ENCODE measurements at regions not wholly inside any gene's neighbourhood (a gene's known extent, or its start where the extent isn't known, plus 50 kb on each side); places are given as distances from the start of the nearest gene placed in this dataset.

GRCh38 chr13:86741762-86742285, 929.3 kb upstream of the SLITRK5 start:
- TF ChIP-seq, protein P1, sequence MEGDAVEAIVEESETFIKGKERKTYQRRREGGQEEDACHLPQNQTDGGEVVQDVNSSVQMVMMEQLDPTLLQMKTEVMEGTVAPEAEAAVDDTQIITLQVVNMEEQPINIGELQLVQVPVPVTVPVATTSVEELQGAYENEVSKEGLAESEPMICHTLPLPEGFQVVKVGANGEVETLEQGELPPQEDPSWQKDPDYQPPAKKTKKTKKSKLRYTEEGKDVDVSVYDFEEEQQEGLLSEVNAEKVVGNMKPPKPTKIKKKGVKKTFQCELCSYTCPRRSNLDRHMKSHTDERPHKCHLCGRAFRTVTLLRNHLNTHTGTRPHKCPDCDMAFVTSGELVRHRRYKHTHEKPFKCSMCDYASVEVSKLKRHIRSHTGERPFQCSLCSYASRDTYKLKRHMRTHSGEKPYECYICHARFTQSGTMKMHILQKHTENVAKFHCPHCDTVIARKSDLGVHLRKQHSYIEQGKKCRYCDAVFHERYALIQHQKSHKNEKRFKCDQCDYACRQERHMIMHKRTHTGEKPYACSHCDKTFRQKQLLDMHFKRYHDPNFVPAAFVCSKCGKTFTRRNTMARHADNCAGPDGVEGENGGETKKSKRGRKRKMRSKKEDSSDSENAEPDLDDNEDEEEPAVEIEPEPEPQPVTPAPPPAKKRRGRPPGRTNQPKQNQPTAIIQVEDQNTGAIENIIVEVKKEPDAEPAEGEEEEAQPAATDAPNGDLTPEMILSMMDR (IDR thresholded peaks at IDR 0.05; ENCODE audit: low read depth, low read length) = no peak
- DNase-seq (ENCODE audit: extremely low read depth, low read depth) = no peak

GRCh38 chr13:86757236-86757978, 913.8 kb upstream of the SLITRK5 start:
- TF ChIP-seq, protein P1 (IDR thresholded peaks at IDR 0.05; ENCODE audit: low read depth, low read length) = no peak
- no peak for DNase-seq (ENCODE audit: extremely low read depth, low read depth)

DNA sequence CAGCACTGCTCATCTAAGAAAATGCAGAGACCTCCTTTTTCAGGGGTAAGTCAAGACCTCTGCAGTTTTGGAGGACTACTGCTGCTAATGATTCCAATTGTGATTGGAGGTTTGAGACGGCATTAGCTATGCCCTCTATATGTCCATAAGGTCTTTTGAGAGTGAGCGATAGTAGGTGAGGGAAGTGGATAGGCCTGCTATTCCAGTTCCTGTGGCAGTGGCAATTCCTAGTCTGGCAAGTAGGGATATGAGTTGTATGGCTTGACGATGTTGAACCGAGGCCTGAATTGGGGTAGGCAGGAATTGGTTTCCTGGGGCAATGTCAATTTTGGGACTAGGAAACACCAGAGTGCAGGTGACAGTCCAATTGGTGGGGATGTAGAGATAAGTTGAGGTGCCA, 913.1 kb upstream of the SLITRK5 start:
- no peak for DNase-seq (ENCODE audit: extremely low read depth, low read depth)
- TF ChIP-seq, protein P1 (IDR thresholded peaks at IDR 0.05; ENCODE audit: low read depth, low read length) = no peak

DNA sequence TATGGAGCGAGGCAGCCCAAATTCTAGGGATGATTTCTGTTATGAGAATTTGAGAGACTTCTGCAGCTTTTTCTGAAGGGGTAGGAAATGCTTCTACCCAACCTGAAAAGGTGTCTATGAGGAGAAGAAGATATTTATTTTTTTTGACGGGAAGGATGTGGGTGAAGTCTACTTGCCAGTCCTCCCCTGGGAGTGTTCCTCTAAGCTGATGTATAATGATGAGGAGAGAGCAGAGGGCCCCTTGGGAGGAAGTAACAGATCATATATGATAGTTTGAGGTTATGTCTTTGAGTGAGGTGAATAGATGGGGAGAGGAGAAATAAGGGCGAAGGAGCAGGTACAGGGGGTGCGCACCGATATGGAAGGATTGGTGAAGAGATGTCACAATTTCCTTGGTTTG, 910.6 kb upstream of the SLITRK5 start:
- TF ChIP-seq, protein P1 (IDR thresholded peaks at IDR 0.05; ENCODE audit: low read depth, low read length) = no peak
- no peak for DNase-seq (ENCODE audit: extremely low read depth, low read depth)

- TF ChIP-seq, protein P1 (IDR thresholded peaks at IDR 0.05; ENCODE audit: low read depth, low read length) = no peak
- DNase-seq (ENCODE audit: extremely low read depth, low read depth) = no peak
Measured at GRCh38 chr13:86765462-86765861, 905.7 kb upstream of the SLITRK5 start.

- no peak for DNase-seq (ENCODE audit: extremely low read depth, low read depth)
- TF ChIP-seq, protein P1 (IDR thresholded peaks at IDR 0.05; ENCODE audit: low read depth, low read length) = no peak
Measured at GRCh38 chr13:86788616-86789015, 882.6 kb upstream of the SLITRK5 start.

DNA sequence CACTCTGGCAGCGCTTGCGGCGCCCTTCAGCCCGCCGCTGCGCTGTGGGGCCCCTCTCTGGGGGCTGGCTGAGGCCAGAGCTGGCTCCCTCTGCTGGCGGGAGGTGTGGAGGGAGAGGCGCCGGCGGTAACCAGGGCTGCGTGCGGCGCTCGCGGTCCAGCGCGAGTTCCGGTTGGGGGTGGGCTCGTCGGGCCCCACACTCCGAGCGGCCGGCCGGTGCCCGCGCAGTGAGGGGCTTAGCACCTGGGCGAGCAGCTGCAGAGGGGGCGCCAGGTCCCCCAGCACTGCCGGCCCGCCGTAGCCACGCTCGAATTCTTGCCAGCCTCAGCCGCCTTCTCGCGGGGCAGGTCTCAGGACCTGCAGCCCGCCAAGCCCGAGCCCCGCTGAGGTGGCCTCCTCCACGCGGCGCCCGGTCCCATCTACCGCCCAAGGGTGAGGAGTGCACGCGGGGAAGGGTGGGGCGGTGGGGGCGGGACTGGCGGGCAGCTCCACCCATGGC, 879.0 kb upstream of the SLITRK5 start:
- TF ChIP-seq, protein P1 (IDR thresholded peaks at IDR 0.05; ENCODE audit: low read depth, low read length) = no peak
- DNase-seq (ENCODE audit: extremely low read depth, low read depth) = no peak

Data from AG09319 (cell line).